Suppressor macrophage treated with lipopolysaccharide for 1 hour (primary cell): ENCODE measurements at regions not wholly inside any gene's neighbourhood (a gene's known extent, or its start where the extent isn't known, plus 50 kb on each side); places are given as distances from the start of the nearest gene placed in this dataset.
"Not testable (repeated sequence)": the region's sequence is repeated elsewhere in the genome, so short reads cannot be mapped to it uniquely, and the experiment has no call there.

Source experiments
- DNase-seq, 3 donors: peaks; one replicate each; pipeline ENCODE4 v3.0.0-alpha.2; 2020 to 2022

DNA sequence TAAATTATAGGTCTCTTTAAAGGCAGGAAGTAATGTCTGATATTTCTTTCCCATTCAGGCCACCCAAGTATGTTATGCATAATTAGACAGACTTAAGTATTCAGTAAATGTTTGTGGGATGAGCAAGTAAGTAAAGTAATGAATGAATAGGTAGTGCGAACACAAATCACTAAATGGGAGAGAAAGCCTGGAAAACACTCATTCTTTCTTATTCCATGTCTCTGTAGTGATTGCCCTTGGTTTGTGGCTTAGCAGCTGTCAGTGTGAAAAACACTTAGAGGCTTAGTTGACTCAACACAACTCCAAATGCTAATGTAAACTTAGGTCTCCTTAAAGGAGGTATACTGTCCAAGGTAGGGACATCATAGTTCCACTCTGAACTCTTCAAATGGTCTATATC is 182.5 kb downstream of the ZC3H11B start:
- DNase-seq = no peak

DNA sequence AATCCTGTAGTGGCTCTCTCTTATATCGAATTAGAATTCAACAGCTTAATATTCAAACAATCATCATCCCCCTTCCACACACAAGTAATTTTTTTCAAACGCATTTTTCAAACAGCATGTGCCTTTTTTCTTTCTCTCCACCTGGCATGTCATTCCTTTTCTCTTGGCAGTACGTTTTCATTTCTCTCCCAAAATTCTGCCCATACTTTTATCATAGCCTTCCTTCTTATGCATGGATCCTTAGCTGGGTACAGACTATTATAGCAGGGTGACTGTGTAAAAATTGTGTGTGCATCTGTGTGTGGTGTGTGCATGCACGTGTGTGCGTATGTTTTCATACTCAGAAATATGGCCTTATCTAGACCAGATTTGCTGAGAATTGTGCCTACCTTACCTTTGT is 184.3 kb downstream of the ZC3H11B start:
- no peak for DNase-seq

DNA sequence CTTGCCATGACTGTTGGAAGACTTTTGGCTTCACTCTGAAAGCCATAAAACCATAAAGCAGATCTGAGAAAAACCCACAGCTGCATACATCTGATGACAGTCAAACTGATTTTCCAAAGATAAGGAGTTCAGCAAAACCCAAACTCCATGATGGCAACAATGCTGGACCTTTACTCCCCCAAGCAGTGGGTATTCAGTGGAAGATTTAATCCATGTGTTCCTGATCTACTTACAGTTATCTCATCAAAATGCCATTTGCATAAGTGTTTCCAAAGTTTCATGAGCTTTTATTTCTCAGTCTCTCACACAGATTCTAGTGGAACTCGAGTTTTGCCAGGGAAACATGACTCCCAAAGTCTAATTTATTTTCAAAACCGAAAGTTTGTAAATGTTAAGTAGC is 184.9 kb downstream of the ZC3H11B start:
- no peak for DNase-seq

DNA sequence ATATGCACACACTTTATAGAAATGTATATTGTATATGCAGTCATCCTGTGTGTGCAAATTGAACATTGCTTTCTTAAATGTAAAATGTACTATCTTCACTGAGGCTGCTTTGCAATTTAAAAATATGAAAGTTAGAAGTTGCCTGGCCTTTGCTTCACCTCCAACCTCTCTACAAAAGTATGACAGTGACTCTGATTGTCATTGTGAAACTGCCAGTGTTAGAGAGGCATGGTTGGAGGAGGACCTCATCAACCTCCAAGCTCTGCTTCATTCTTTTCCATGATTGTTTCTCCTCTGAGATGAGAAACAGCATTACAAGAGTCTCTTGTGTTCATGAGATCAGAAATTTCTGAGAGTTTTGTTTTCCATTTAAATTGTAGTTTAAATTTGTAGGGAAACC is 185.5 kb downstream of the ZC3H11B start:
- DNase-seq = no peak

DNA sequence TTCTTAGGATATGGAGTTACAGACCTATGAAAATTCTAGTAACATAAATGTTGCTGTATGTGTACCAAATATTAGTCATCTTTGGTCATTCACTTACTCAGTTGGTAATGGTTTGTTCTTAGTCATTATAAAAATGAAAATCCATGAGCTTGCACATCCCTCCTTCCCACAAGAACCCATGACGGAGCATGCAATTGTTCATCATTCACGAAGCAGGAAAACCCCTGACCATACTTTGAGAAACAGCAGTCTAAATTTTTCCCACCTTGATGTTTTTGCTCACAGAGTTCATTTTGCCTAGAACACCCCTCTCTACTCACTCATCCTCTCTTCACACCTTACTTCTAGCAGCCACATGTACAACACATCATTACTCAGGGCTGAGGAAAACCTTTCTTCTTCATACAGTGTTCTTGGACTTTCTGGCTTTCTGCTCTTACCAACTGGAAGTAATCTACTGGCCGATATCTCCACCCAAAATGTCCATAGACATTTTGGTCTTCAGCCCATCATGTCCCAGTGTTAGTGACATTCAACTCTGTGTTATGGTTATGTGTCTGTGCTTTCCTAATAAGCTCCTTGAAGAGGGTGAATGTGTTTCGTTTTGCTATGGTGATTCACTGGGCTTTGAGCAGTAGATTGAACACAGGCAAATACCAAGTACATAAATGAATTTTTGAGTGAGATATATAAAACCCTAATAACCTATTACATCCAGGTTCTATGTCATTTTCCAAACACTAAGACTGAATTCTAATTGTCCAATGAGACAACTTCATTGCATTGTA is 189.9 kb downstream of the ZC3H11B start:
- peak; percentile 33 to 72 (median 69) for DNase-seq

DNA sequence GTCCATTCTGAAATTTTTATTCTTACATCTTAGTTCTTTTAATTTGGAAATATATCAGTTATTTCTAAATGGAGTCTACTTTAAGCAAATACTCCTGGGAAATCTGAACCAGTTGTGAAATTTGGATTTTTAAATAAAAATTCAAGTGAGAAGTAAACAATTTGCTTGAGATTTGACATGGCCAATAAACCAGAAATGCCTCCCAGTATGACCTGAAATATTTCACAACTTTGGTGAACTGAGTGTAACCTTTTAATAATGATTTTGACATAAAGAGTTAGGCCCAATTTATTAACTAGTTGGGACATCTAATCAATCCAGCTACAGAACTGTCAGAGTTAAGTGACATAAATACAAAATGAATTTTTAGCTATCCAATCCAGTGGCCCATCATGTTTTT is 192.0 kb downstream of the ZC3H11B start:
- no peak for DNase-seq

DNA sequence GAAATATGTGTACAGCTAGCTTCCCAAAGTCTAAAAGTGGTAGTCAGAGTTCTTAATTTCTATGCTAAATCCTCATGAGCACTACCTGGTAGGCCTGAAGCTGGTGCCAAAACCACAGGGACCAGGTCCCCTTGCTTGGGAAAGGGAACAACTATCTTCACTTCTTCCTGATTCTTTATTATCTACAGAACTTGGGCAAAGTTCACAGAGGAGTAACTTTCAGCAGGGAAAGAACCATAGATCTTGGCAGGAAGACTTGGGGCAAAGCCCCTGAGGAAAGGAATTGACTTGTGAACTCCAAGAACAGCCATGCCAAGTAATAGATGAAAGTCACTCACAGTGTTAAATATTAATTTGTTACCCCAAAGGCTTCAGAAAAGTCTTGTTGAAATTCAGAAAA is 193.0 kb downstream of the ZC3H11B start:
- DNase-seq = no peak

DNA sequence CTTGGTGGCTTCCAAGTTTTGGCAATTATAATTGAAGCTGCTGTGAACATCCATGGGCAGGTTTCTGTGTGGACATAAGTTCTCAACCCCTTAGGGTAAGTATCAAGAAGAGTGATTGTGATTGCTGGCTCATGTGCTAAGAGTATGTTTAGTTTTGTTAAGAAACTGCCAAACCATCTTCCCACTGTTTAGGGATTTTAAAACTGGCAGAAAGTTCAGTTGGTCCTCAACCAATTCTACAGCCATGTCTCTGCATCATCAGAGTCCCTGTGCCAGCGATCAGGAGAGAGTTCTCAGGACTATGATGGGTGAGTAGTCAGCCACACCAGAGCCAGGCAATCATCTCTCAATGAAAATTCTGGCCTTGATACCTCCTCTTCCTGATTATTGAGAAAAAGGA is 193.8 kb downstream of the ZC3H11B start:
- DNase-seq = peak in 1 of 3 donors; percentile 10

DNA sequence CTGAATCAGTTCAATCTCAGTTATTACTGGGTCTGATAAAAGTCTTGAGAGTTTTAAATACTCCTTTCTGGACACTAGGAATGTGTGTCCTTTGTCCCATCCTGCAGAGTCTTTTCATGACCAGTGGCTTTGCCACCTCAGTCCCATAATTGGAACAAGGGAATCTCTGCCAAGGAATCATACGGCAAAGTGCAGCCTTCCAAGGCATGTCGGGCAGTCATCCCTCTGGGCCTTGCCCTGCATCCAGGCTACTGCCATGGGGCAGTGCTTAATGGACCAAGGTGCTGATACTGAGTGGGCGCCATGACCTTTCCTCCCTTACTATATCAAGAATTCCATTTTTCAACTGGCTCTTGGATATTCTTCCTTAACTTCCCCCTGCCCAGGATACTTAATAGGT is 195.3 kb downstream of the ZC3H11B start:
- no peak for DNase-seq

DNA sequence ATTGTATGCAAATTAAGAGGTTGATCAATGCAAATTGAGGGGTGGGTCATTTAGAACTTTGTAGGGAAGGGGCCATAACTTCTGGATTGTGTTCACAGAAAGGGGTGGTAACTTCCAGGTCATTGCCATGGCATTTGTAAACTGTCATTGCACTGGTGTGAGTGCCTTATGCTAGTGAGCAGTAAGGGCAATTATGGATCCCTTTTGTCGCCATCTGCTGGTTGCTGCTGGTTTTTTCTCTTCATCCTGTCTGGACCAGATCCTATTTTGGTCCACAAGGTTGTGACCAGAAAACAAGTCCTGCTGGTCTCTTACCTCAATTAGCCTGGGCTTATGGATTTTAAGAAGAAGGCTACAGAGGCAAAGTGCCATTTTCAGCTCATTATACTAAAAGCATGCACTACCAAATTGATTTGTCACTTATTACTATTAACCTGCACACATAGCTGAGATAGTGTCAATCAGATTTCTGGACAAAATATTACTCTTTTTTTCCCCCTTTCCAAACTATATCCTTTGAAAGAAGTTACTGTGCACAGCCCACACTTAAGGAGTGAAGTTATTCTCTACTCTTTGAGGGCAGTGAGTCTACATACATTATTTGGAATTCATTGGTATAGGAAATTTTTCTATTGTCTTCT is 196.2 kb downstream of the ZC3H11B start:
- DNase-seq = peak; percentile 68 to 78 (median 72)

DNA sequence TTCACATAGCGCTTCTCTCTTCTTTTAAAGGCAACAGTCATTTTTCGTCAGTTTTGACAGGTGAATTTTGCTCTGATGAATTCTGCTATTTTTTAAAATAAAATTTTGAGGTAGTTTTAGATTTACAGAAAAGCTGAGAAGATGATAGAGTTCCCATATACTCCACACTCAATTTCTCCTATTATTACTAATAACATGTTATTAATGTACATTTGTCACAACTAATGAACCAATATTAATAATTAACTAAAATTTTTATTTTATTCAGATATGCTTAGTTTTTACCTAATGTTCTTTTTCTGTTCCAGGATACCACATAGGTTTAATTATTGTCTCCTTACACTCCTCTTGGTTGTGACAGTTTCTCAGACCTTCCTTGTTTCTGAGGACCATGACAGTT is 197.0 kb downstream of the ZC3H11B start:
- no peak for DNase-seq

DNA sequence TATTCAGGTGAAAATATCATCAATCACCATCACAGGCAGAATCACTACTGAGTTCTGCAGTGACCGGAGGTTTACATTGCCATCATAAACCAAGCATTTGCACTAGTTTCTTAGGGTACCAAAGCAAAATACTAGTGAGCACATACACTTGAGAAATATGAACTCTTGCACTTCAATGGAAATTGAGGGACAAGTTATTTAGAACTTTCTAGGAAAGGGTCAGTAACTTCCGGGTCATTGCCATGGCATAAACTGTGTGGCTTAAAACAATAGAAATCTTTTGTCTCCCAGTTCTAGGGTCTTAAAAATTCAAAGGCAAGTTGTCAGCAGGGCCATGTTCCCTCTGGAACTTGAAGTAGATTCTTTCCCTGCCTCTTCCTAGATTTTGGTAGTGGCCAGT is 197.5 kb downstream of the ZC3H11B start:
- no peak for DNase-seq

DNA sequence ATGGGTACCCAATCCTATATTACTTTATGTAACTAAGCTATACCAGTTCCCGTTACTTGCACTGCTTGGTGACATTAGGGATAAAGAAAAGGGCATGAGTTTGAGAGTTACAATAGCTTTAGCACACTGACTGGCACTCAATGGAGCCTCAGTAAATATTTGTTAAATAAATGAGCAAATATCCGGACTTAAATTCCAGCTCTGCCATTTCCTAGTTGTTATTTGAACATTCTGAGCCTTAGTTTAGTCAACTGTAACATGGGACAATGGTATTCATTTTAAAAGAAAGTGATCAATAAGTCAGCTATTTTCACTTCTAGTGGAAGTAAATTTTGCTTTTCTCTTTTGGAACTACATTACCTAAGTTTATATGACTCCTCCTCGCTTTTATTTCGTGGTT is 198.7 kb downstream of the ZC3H11B start:
- no peak for DNase-seq

DNA sequence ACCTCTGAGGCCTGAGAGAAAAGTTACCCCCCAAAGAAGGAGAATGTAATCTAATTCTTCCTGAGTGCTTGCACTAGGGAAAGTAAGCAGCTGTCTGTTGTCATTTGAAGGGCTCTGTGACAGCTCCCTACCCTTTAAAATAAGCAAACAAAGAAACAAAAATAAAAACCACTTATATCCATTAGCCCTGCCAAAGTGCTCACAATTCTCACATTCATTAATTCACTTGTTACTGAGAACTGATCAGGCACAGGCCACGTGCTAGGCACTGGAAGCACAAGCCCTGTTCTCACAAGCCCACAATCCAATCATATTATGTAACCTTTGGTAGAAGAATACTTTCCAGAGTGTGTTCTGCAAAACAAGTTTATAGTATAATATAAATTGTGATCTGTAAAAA is 199.4 kb downstream of the ZC3H11B start:
- no peak for DNase-seq

DNA sequence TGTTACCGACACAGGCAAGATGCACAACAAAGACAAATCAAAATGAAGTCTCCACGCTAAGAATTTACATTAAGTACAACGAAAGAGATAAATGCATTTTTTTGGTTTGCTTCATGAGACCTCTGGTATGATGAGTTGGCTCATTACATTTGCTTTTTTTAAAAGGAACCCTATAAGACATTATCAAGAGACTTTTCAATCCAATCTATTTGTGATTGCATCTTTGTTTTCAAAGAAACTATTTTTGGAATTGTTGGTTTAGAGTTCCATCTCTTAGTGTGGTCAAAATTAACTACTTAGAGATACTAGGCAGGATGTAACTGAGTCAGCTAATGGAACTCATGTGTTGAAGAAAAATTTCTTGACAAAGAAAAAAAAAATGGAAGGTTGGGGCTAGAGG is 200.1 kb downstream of the ZC3H11B start:
- no peak for DNase-seq

DNA sequence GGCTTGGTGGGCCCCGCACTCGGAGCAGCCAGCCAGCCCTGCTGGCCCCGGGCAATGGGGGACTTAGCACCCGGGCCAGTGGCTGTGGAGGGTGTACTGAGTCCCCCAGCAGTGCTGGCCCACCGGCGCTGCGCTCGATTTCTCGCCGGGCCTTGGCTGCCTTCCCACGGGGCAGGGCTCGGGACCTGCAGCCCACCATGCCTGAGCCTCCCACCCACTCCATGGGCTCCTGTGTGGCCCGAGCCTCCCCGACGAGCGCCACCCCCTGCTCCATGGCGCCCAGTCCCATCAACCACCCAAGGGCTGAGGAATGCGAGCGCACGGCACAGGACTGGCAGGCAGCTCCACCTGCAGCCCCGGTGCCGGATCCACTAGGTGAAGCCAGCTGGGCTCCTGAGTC is 202.2 kb downstream of the ZC3H11B start:
- DNase-seq = not testable (repeated sequence)

DNA sequence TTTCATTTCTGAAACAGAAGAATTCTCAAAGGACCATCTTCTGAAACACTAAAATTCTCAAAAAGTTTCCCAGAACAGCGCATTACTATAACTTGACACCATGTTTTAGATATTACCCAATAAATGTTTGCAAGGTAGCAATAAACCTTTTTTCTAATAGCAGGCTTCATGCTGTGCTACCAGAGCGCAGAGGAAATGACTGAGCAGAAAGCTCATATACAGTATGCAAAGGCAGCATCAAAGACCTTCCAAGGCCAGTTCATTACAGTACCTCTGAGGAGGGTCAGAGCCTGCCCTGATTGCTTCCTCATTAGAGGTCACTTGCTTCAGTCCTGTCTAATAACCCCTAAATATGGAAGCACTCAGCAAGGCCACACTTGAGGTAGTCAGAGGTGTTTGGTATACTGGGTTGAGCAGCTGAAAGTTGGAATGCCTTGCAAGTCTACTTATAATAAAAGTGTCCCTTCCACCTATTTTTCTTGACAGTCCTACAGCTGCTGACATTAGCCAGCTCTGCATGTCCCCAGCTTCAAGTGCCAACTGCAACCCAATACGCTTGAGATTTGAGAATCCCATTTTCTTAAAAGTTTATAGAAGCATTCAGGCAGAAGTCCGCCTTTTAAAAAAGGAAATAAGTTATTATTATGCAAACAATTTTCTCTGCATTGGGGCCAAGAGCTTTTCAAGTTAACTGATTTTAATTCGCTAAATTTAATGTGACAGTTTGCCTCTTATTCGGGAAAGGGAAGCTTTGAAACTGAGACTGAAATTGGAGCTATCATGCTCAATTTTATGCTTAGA is 207.2 kb downstream of the ZC3H11B start:
- no peak for DNase-seq

DNA sequence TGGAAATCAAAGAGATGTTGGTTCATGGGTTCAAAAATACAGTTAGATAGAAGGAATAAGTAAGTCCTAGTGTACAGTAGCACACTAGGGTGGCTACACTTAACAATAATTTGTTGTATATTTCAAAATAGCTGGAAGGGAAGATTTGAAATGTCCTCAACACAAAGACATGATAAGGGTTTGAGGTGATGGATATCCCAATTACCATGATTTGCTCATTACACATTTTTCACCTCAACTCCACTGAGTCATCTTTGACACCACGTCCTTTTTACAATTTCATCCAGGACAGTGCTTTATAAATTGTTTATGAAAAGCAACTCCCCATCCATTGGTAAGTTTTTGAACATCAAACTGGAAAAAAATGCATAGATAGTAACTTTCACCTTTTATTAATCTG is 208.3 kb downstream of the ZC3H11B start:
- no peak for DNase-seq

DNA sequence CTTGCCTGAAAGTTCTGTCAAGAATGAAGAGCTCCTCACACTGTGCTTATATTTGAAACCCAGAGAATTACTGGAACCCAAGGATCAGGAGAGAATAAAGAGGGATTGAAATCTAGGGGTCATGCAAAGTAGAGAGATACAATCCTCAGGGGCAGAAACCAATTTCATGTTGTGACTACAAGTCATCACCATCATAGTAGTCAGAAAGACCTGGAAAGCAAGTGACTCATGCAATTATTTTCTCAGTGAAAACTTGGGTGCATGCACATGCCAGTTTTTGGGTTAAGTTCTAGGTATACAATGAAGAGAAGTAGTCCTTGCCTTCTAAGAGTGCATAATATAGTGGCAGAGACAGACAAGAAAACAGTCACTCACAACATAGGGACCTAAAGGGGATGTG is 210.0 kb downstream of the ZC3H11B start:
- DNase-seq = no peak

DNA sequence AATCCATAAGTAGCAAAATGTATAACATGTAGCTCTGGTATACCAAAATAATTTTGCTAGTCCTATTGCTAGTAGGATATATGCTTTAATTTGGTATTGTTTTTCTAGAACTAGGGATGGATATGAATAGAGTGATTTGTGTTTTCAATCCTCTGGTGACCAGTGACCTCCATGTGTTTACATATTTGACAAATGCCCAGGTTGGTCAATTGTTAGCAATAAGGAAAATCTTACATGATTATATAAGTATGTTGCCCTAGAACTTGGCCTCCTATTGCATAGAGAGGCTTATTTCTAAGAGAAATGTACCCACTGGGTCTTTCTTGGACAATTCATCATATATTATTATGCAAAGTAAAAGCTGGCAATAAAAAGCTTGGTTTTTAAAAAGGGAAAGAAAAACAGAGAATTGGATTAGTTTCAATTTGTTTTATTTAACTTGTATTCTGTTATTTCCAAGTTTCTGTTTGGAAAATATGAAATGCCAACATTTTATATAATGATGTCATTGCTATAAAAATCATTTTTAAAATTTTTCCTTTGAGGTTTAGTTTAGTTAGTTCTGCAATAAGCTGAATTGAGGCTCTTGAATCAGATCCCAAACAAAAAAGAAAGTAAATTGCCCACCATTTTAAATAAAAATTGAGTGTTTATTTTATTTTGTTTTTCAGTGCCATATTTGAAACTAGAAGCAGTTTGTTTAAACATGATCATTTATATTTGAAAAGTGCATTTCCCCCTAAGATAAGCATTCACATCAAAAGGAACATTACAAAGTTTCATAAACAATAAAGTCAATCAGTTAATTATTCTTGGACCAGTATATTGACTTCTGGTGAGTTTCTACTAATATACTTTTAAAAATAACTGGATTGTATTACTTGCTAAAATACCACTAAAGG is 210.9 kb downstream of the ZC3H11B start:
- no peak for DNase-seq

DNA sequence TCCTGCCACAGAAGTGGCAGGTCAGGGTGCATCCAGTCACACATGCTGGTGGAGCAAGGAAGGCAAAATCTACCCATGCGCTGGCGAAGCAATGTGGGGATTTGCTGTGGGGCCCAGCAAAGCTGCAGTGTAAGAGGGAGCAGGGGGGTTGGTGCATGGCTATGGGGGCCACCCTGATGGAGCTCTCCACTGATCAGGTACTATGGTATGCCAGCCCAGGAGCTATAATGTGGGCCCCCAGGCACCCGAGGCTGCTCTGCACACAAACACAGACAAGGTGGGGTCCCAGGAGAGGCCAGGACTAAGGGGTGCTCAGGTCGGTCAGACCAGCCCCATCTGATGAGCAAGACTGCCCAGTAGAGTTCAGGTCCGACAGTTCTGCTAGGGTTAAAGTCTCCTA is 213.5 kb downstream of the ZC3H11B start:
- DNase-seq = no peak

DNA sequence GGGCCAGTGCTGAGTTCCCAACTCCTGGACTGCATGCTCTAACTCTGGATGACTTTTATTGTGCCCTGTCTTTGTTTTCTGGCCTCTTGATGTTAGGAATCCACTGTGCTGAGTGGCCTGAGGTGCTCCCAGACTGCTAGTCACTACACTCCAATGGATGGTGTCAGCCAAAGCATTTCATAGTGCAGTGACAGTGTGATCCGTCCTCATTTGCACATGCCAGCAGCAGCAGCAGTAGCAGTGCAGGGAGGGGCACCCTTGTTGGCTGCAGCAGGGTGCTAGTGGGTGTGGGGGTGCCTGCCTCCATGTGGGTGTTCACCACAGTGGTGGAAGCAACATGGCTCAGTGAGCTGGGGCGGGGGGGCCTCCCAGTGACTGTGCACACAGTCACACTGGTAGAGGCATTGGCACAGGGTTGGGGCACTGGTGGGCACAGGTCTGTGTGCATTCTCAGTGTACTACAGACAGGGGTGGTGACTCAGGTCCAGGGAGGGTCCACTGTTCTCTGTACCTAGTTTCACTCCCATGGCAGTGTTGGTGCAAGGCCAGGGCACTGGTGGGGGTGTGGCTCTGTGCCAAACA is 214.0 kb downstream of the ZC3H11B start:
- DNase-seq = no peak

DNA sequence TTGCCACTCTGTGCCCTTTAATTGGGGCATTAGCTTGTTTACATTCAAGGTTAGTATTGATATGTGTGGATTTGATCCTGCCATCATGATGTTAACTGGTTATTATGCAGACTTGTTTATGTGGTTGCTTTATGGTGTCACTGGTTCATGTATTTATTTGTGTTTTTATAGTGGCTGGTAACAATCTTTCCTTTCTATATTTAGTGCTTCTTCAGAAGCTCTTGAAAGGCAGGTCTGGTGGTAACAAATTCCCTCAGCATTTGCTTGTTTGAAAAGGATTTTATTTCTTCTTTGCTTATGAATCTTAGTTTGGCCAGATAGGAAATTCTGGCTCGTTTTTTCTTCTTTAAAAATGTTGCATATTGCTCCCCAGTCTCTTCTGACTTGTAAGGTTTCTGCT is 215.4 kb downstream of the ZC3H11B start:
- DNase-seq = no peak
